Astrocyte (in vitro differentiated cells and primary cell): ENCODE measurements at regions not wholly inside any gene's neighbourhood (a gene's known extent, or its start where the extent isn't known, plus 50 kb on each side); places are given as distances from the start of the nearest gene placed in this dataset.

ENCODE experiments used
- EZH2 ChIP-seq: IDR thresholded peaks from 2 replicates; pipeline ENCODE4 v1.6.1; 2012; ENCODE audit warnings: mild to moderate bottlenecking, low read length, inconsistent platforms; ENCODE audit not compliant: insufficient read depth
- TF ChIP-seq, protein P1 (sequence below): IDR thresholded peaks from 2 replicates; pipeline ENCODE4 v1.5.1; 2011; ENCODE audit warnings: low read depth, mild to moderate bottlenecking, inconsistent platforms, low read length, moderate library complexity; ENCODE audit not compliant: insufficient read depth

DNA sequence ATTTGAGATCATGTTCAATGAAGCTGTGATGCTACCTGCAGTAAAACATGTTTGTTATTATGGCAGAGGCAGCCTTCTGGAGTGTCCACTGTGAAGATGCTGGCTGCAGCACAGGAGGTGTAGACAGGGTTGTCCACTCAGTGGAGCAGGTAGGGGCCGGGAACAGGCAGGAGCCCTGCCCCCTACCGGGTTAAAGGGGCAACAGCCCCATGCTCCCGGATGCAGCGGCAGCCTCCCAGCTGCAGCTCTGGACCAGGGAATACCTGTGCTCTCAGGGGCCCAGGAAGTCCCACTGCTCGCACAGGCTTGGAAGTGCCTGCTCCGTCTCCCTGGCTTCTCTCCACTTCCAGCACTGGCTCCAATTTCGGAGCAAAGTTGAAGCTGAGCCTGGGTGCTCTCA lies 401.6 kb downstream of the FOXG1 start:
- TF ChIP-seq, protein P1, sequence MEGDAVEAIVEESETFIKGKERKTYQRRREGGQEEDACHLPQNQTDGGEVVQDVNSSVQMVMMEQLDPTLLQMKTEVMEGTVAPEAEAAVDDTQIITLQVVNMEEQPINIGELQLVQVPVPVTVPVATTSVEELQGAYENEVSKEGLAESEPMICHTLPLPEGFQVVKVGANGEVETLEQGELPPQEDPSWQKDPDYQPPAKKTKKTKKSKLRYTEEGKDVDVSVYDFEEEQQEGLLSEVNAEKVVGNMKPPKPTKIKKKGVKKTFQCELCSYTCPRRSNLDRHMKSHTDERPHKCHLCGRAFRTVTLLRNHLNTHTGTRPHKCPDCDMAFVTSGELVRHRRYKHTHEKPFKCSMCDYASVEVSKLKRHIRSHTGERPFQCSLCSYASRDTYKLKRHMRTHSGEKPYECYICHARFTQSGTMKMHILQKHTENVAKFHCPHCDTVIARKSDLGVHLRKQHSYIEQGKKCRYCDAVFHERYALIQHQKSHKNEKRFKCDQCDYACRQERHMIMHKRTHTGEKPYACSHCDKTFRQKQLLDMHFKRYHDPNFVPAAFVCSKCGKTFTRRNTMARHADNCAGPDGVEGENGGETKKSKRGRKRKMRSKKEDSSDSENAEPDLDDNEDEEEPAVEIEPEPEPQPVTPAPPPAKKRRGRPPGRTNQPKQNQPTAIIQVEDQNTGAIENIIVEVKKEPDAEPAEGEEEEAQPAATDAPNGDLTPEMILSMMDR: no peak
- TF ChIP-seq EZH2: no peak
